GM18498 (cell line): ENCODE measurements at regions not wholly inside any gene's neighbourhood (a gene's known extent, or its start where the extent isn't known, plus 50 kb on each side); places are given as distances from the start of the nearest gene placed in this dataset.
"Not testable (repeated sequence)": the region's sequence is repeated elsewhere in the genome, so short reads cannot be mapped to it uniquely, and the experiment has no call there.

Experiments
- ATAC-seq: cut with Tn5 transposase; IDR thresholded peaks from one replicate; pipeline ENCODE4 v1.9.1; 2021; ENCODE audit warnings: mild to moderate bottlenecking, moderate library complexity; ENCODE audit not compliant: unreplicated experiment

- ATAC-seq: no peak
These were observed 317.8 kb upstream of the NT5E start for GRCh38 chr6:85132091-85132490.

DNA sequence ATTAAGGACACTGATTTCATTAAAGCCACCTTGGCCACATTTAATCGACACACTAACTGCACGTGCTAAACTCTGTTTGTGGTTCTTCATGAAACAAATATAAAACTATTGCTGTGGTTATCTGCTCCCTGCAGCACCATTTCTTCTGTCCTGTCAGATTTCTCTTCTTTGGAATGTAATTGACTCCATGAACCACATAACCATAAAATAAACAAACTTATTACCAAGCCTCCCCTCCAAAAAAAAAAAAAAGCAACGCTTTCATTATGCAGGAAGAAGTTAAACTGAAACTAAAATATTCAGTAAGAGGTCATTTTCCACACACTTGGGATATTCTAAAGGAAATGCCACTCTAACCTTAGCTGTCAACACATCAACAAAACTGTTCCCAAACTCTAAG, 319.1 kb upstream of the NT5E start:
- no peak for ATAC-seq

DNA sequence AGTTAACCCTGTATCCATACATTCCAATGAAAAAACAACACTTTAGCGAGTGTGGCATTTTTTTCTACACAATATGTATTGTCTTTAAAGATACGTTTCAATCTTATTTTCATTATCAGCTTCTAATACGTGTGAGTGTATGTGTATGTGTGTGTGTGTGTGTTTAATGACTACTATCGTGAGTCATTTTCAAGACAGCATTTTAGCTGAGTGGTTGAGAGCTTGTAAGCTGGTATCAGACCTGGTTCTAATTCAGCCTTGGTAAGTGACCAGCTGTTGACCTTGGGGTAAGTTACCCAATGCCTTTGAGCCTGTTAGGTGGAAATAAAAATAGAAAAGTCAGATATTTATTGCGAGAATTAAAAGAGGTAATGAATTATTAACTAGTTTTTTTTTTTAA, 320.0 kb upstream of the NT5E start:
- no peak for ATAC-seq

DNA sequence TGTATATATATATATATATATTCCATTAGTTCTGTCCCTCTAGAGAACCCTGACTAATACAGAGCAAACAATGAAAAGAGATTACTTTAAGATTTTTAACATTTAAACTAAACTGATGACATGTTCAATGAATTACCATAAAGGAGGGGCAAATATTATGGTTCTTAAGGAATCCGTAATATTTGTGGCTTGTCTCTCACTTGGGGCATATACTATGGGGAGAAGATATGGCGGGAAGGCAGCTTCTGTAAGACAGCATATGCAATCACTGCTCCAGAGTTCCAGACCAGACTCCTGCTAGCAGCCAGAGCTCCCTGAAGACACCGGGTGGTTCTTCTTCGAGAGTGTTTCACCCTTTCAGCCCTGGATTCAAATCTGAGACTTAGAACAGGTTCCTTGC, 321.1 kb upstream of the NT5E start:
- ATAC-seq: no peak

DNA sequence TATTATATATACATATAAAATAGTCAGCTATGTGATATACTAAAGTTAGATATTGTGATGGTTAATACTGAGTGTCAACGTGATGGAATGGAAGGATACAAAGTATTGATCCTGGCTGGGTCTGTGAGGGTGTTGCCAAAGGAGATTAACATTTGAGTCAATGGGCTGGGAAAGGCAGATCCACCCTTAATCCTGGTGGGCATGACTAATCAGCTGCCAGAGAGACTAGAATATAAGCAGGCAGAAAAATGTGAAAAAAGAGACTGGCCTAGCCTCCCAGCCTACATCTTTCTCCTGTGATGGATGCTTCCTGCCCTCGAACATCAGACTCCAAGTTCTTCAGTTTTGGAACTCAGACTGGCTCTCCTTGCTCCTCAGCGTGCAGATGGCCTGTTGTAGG, 321.6 kb upstream of the NT5E start:
- not testable (repeated sequence) for ATAC-seq

DNA sequence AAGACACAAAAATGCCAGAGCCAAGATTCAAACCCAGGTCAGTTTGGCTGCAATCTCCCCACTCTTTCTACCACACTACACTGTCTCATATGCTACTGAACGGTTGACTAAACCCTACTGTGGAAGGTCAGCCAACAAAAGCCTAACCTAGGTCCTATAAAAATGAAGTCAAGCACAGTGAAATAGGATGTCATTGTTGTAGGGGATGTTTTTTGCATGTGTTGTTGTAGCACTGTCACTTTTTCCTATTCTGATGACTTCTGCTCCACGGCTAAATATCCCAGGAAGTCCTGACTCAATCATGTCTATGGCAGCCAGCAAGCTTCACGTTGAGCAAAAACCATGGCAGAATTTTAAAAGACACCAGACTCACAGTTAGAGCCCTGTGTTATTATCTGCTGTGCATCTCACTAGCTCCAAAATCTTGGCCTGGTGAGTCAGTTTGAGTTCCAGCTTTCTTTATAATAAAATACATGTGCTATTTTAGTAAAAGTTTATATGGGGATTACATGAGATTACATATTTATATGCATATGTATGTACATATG, 322.1 kb upstream of the NT5E start:
- ATAC-seq: no peak

GRCh38 chr6:85127168-85127498, 322.8 kb upstream of the NT5E start:
- ATAC-seq: no peak

GRCh38 chr6:85126485-85127167, 323.3 kb upstream of the NT5E start:
- no peak for ATAC-seq

- ATAC-seq: no peak
These were observed 324.4 kb upstream of the NT5E start for GRCh38 chr6:85125526-85125925.

GRCh38 chr6:85124472-85125354, 325.2 kb upstream of the NT5E start:
- no peak for ATAC-seq

DNA sequence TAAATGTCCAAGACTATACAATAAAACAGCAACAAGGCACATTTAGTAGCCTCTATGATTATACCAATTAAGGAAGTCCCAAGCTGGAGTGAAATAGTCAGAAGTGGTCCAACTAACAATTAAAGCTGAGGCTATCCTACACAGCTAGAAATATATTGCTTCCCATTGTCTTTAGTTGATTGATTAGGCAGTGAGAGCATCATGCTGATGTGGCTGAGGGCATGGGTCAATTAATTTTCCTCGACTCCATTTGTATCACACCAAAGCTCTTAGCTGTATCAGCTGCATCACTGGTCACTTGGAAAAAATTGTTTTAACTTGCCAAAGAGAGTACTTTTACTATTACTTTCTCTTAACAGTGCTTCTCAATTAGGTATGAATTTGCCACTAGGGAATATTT, 328.7 kb upstream of the NT5E start:
- ATAC-seq: no peak

DNA sequence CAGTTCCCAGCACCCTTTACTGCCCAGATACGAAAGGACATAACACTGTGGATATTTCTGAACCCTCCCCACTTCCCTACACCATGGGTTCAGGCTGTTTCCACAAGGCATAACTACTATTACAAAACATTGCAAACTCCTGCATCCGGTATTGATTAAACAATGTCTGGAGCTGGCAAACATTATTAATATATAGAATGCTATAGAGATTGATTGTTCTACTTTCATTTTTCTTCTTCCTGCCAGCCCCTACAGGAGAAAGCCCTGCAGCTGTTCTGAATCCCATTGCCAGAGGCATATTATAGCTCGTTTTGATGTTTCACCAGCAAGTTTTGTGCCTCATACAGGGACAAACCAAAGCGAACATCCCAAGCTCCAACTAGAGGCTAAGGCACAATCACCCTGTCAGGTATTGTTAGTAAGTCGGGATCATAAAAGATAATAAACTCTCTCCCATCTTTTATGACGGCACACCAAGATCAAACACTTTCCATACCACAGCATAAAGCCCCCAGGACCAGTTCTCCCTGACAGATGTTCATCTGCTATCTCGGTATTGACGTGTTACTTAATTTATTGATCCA, 331.1 kb upstream of the NT5E start:
- no peak for ATAC-seq

DNA sequence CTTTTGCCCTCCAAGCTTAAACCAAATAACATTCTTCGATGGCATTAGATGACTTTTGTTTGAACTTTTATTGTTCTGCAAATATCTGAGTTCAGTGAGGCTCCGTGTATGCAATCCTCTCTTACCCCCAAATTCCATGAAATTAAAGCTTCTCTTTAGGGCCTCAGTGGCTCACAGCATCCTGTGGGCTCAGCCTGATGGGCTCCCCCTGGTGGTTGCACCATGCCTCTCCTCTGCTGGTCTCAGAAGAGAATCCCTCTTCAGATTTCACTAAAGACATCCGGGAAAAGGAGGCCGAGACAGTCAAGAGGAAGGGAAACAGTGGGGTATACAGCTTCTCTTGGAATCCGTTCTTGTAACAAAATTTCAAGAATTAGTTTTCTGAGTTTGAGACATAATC, 331.6 kb upstream of the NT5E start:
- no peak for ATAC-seq

DNA sequence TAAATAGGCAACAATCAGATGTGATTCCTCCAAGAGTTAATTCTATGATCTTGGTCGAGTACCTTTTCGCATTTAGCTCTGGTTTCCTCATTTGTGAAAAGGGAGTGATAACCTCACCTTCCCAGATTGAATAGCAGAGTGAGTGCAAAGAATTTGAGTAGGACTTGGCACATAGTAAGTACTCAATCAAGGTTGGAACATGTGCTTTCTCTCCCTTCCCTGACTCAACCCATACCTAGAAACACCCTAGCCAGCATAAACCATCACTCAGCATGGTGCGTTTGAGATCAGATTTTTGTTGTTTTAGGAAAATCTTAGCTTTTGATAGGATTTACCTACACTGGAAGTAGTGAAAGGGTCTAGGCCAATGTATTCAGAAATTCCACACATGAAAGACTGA, 333.4 kb upstream of the NT5E start:
- no peak for ATAC-seq

DNA sequence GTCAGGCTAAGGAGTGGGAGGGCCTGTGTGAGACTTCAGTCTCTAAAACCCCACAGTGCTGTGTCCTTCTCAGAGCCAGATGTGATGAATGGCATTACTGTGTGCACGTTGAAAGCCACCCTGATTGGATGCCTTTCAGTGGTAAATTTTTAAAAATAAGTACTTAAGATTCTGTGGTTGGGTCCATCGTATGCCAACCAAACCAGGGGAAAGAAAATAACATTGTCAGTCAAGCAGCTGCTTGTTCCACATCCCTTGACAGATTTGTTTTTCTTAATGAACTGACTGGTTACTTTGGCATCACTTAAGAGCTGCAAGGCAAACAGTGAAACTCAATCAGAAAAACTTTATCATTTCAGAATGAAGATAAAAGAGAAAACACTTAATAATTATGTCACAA, 334.0 kb upstream of the NT5E start:
- ATAC-seq: no peak

DNA sequence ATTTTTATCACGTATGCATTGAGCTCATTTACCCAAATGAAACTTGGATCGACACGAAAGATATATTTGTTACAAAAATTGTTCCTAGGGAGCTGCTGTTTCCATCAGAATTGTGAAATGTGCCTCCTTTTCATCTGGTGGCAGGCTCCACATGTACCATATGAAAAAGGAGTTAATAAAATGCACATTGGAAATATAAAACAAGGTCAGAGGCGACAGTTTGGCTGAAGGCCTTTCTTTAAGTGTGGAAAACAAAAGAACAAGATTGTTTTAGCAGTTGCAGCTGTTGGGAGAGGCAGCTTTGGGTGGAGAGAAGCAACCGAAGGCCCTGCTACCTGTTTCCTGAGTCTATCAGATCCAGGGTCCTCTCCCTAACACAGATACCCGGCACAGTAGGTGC, 334.5 kb upstream of the NT5E start:
- no peak for ATAC-seq

DNA sequence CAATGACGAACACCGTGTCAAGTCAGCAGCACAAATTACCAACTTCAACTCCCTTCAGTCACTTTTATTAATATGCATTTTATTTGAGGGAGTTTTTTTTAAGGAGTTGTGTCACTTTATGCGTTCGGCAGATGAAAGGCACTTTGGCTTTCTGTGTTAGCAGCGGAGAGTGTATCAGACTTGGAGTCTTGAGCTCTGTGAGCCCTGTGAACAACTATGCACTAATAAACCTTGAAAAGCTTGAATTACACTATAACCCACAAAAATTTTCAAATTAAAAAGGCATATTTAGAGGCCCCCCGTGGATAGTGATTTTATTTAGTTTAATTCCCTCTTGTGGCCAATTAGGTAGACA, 335.3 kb upstream of the NT5E start:
- ATAC-seq: no peak

GRCh38 chr6:85113934-85114580, 335.8 kb upstream of the NT5E start:
- no peak for ATAC-seq

DNA sequence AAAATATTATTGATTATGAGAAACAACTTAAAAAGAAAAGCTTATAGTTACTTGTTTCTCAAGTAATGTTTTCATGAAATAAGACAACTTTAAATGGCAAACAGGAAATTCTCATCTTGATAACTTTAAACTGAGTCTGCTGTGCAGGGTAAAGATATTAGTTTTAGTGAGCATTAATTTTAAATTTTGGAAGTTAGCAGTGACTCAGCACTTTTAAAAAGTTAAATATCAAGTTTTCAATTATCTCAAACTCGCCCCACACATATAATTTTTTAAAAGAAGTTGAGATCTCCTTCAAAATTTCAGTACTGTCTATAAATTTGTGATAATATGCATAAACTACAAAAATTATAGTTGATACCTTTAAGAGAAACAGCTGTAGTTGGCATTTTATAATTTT, 337.3 kb upstream of the NT5E start:
- no peak for ATAC-seq

DNA sequence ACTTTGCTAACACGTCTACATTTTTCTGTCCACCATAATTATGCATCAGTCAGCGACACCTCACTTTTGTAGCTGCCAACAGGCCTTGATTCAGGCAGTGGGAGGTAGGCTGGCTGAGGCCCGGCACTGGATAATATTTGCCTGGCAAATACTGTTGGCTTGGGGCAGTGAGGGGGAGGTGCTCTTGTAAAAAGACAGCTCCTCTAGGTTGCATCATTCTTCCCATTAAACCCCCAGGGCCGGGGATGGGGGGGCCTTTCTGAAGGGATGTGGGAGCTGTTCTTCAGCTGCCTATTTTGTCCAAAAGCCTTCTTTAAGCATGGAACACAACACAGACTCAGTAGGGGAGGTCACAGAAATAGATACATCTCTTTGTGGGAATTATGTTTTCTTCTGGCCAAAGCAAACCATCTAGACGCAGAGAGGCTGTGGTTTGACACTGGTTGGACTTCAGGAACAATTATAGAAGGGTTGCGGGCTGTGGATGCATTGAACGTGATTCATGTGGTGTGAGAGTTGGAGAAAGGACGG, 338.3 kb upstream of the NT5E start:
- ATAC-seq: no peak

DNA sequence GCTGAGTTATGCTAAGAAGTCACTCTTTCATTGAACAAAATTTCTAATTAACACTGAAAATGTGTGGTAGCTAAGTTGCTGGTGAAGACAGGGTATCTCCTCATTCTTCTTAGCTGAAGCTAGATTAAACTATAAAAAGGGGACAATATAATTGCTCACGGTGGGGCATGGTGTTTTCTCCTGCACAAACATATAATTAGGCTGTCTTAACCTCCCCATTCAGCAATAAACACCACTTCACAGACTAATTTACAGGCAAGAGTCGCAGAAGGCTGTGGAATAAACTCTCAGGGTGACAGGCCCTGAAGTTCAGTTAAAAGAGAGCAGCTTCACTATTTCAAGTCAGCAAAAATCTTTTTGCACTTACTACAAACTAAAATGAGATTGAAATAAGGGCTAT, 338.9 kb upstream of the NT5E start:
- no peak for ATAC-seq
